Prostate gland (tissue), 2 donors: ENCODE measurements at regions not wholly inside any gene's neighbourhood (a gene's known extent, or its start where the extent isn't known, plus 50 kb on each side); places are given as distances from the start of the nearest gene placed in this dataset.

ENCODE experiments used
- POLR2A ChIP-seq: fragments of 450-650 bp; IDR thresholded peaks from one replicate; pipeline ENCODE4 v1.6.1; 2016; ENCODE audit warnings: antibody characterized with exemption, mild to moderate bottlenecking
- TF ChIP-seq, protein P1 (sequence below), 4 experiments: fragments of 200-600 bp in 2 of 4; fragments of 450-650 bp in 2 of 4; sonication (generic) in 2 of 4; IDR thresholded peaks; 1 replicate in 3 of 4; 2 replicates in 1 of 4; pipeline ENCODE4 v1.5.1; 2016 to 2019; ENCODE audit warnings: antibody characterized with exemption in 4 of 4, mild to moderate bottlenecking in 2 of 4, moderate library complexity in 2 of 4

DNA sequence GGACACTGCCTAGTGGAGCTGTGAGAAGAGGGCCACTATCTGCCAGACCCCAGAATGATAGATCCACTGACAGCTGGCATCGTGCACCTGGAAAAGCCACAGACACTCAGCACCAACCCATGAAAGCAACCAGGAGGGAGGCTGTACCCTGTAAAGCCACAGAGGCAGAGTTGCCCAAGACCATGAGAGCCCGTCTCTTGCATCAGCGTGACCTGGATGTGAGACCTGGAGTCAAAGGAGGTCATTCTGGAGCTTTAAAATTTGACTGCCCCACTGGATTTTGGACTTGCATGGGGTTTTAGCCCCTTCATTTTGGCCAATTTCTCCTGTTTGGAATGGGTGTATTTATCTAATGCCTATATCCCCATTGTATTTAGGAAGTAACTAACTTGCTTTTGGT is 83.5 kb upstream of the P3H2 start:
- TF ChIP-seq, protein P1, sequence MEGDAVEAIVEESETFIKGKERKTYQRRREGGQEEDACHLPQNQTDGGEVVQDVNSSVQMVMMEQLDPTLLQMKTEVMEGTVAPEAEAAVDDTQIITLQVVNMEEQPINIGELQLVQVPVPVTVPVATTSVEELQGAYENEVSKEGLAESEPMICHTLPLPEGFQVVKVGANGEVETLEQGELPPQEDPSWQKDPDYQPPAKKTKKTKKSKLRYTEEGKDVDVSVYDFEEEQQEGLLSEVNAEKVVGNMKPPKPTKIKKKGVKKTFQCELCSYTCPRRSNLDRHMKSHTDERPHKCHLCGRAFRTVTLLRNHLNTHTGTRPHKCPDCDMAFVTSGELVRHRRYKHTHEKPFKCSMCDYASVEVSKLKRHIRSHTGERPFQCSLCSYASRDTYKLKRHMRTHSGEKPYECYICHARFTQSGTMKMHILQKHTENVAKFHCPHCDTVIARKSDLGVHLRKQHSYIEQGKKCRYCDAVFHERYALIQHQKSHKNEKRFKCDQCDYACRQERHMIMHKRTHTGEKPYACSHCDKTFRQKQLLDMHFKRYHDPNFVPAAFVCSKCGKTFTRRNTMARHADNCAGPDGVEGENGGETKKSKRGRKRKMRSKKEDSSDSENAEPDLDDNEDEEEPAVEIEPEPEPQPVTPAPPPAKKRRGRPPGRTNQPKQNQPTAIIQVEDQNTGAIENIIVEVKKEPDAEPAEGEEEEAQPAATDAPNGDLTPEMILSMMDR (IDR thresholded peaks at IDR 0.05): no peak
- TF ChIP-seq POLR2A: no peak
